WTC11 (cell line): ENCODE measurements at regions not wholly inside any gene's neighbourhood (a gene's known extent, or its start where the extent isn't known, plus 50 kb on each side); places are given as distances from the start of the nearest gene placed in this dataset.
A peak's percentile ranks its signal among the peaks of the same experiment; 100 is the strongest.

Source experiments
- ATAC-seq: fragments of 200-7000 bp; cut with Tn5 transposase; 2 replicates; pipeline ENCODE4 v1.10.0; 2021; ENCODE audit warnings: mild to moderate bottlenecking, moderate library complexity
- CTCF ChIA-PET: fragments of 300-600 bp; sonication (Branson Sonifier 250); formaldehyde crosslinking; loops from one replicate; lab custom pipeline; 2021; ENCODE audit warnings: antibody characterized with exemption; lab: Charles Lee
- POLR2A ChIA-PET: fragments of 350-600 bp; sonication (Branson Sonifier 250); formaldehyde crosslinking; loops from one replicate; lab custom pipeline; 2021; ENCODE audit warnings: antibody characterized with exemption; lab: Charles Lee
- DNase-seq: peaks from one replicate; pipeline ENCODE4 v3.0.0; 2021; ENCODE audit warnings: low spot score
- H3K27ac Mint-ChIP-seq: 2 replicates; pipeline ENCODE4 v1.8.0; 2021; ENCODE audit warnings: mixed read lengths
- H3K27me3 Mint-ChIP-seq: 2 replicates; pipeline ENCODE4 v1.8.0; 2021; ENCODE audit warnings: low read depth, mild to moderate bottlenecking, moderate library complexity, mixed read lengths
- H3K36me3 Mint-ChIP-seq: 2 replicates; pipeline ENCODE4 v1.8.0; 2021; ENCODE audit warnings: mixed read lengths
- H3K4me1 Mint-ChIP-seq: 2 replicates; pipeline ENCODE4 v1.8.0; 2022; ENCODE audit warnings: mixed read lengths
- H3K4me3 Mint-ChIP-seq: 2 replicates; pipeline ENCODE4 v1.8.0; 2021; ENCODE audit warnings: mild to moderate bottlenecking, moderate library complexity, mixed read lengths
- H3K9me3 Mint-ChIP-seq: 2 replicates; pipeline ENCODE4 v1.8.0; 2021; ENCODE audit warnings: mixed read lengths
- ARID4B ChIP-seq: sonication (generic); formaldehyde crosslinking; IDR thresholded peaks from 2 replicates; pipeline ENCODE4 v1.8.0; 2023; ENCODE audit warnings: missing genetic modification reagents, mild to moderate bottlenecking, borderline replicate concordance
- ATF1 ChIP-seq: sonication (generic); formaldehyde crosslinking; IDR thresholded peaks from 2 replicates; pipeline ENCODE4 v1.8.1; 2023; ENCODE audit warnings: mild to moderate bottlenecking, moderate library complexity, missing genetic modification reagents
- CDX4 ChIP-seq: fragments of 250-450 bp; sonication (Bioruptor Pico); IDR thresholded peaks from 2 replicates; pipeline ENCODE4 v1.9.0; 2021; ENCODE audit warnings: moderate library complexity, mild to moderate bottlenecking, inconsistent platforms, borderline replicate concordance
- CTCF ChIP-seq: fragments of 200-600 bp; IDR thresholded peaks from 2 replicates; pipeline ENCODE4 v1.8.0; 2022; ENCODE audit warnings: antibody characterized with exemption
- ESRRA ChIP-seq: sonication (generic); formaldehyde crosslinking; IDR thresholded peaks from 2 replicates; pipeline ENCODE4 v1.8.1; 2022; ENCODE audit warnings: mild to moderate bottlenecking, missing genetic modification reagents, borderline replicate concordance
- ETV6 ChIP-seq: sonication (generic); formaldehyde crosslinking; IDR thresholded peaks from 2 replicates; pipeline ENCODE4 v1.8.1; 2022; ENCODE audit warnings: mild to moderate bottlenecking, missing genetic modification reagents
- FOXK1 ChIP-seq: sonication (generic); formaldehyde crosslinking; IDR thresholded peaks from 2 replicates; pipeline ENCODE4 v1.8.0; 2022; ENCODE audit warnings: mild to moderate bottlenecking, moderate library complexity, missing genetic modification reagents
- FOXP1 ChIP-seq: sonication (generic); formaldehyde crosslinking; IDR thresholded peaks from 2 replicates; pipeline ENCODE4 v1.8.0; 2022; ENCODE audit warnings: missing genetic modification reagents, mild to moderate bottlenecking, moderate library complexity, borderline replicate concordance
- HMGA2 ChIP-seq: fragments of 250-450 bp; sonication (Bioruptor Pico); IDR thresholded peaks from 2 replicates; pipeline ENCODE4 v1.4.0; 2021; ENCODE audit warnings: mild to moderate bottlenecking, moderate library complexity
- MAX ChIP-seq: sonication (generic); formaldehyde crosslinking; IDR thresholded peaks from 2 replicates; pipeline ENCODE4 v1.8.0; 2022; ENCODE audit warnings: mild to moderate bottlenecking, missing genetic modification reagents
- NFE2L1 ChIP-seq: sonication (generic); formaldehyde crosslinking; IDR thresholded peaks from 2 replicates; pipeline ENCODE4 v1.8.1; 2023; ENCODE audit warnings: missing genetic modification reagents
- NR2C2 ChIP-seq: sonication (generic); formaldehyde crosslinking; IDR thresholded peaks from 2 replicates; pipeline ENCODE4 v1.8.0; 2022; ENCODE audit warnings: mild to moderate bottlenecking, missing genetic modification reagents
- PREB ChIP-seq: sonication (generic); formaldehyde crosslinking; IDR thresholded peaks from 2 replicates; pipeline ENCODE4 v1.8.1; 2022; ENCODE audit warnings: mild to moderate bottlenecking, missing genetic modification reagents, moderate library complexity, borderline replicate concordance
- RELA ChIP-seq: sonication (generic); formaldehyde crosslinking; IDR thresholded peaks from 2 replicates; pipeline ENCODE4 v1.8.1; 2022; ENCODE audit warnings: missing genetic modification reagents, mild to moderate bottlenecking, borderline replicate concordance
- SMAD3 ChIP-seq: sonication (generic); formaldehyde crosslinking; IDR thresholded peaks from 2 replicates; pipeline ENCODE4 v1.8.0; 2022; ENCODE audit warnings: missing genetic modification reagents, mild to moderate bottlenecking, borderline replicate concordance
- SMAD4 ChIP-seq: sonication (generic); formaldehyde crosslinking; IDR thresholded peaks from 2 replicates; pipeline ENCODE4 v1.8.0; 2022; ENCODE audit warnings: mild to moderate bottlenecking, missing genetic modification reagents
- ZSCAN18 ChIP-seq: fragments of 250-450 bp; sonication (Bioruptor Pico); IDR thresholded peaks from 2 replicates; pipeline ENCODE4 v2.1.2; 2022; ENCODE audit warnings: mild to moderate bottlenecking, moderate library complexity
- TF ChIP-seq, protein P1 (sequence below): fragments of 250-450 bp; sonication (Bioruptor Pico); IDR thresholded peaks from 2 replicates; pipeline ENCODE4 v1.8.0; 2021; ENCODE audit warnings: mild to moderate bottlenecking
- TF ChIP-seq, protein P2 (sequence below): sonication (generic); formaldehyde crosslinking; IDR thresholded peaks from 2 replicates; pipeline ENCODE4 v1.8.1; 2022; ENCODE audit warnings: low read depth, mild to moderate bottlenecking, moderate library complexity, missing genetic modification reagents, borderline replicate concordance

- TF ChIP-seq NR2C2 (CRISPR knock-in tag), result no peak
- no peak for TF ChIP-seq CTCF
- TF ChIP-seq SMAD3, result no peak
- no peak for TF ChIP-seq MAX (CRISPR knock-in tag)
- no peak for TF ChIP-seq ZSCAN18 (CRISPR knock-in tag)
- TF ChIP-seq FOXK1 (CRISPR knock-in tag), result no peak
- TF ChIP-seq SMAD4 (CRISPR knock-in tag), result no peak
- no peak for TF ChIP-seq RELA (CRISPR knock-in tag)
- no peak for TF ChIP-seq ESRRA (CRISPR knock-in tag)
- no peak for TF ChIP-seq FOXP1
- no peak for TF ChIP-seq ETV6 (CRISPR knock-in tag)
- TF ChIP-seq, protein P1, sequence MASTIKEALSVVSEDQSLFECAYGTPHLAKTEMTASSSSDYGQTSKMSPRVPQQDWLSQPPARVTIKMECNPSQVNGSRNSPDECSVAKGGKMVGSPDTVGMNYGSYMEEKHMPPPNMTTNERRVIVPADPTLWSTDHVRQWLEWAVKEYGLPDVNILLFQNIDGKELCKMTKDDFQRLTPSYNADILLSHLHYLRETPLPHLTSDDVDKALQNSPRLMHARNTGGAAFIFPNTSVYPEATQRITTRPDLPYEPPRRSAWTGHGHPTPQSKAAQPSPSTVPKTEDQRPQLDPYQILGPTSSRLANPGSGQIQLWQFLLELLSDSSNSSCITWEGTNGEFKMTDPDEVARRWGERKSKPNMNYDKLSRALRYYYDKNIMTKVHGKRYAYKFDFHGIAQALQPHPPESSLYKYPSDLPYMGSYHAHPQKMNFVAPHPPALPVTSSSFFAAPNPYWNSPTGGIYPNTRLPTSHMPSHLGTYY, result no peak
- TF ChIP-seq ATF1 (CRISPR knock-in tag), result no peak
- TF ChIP-seq, protein P2, sequence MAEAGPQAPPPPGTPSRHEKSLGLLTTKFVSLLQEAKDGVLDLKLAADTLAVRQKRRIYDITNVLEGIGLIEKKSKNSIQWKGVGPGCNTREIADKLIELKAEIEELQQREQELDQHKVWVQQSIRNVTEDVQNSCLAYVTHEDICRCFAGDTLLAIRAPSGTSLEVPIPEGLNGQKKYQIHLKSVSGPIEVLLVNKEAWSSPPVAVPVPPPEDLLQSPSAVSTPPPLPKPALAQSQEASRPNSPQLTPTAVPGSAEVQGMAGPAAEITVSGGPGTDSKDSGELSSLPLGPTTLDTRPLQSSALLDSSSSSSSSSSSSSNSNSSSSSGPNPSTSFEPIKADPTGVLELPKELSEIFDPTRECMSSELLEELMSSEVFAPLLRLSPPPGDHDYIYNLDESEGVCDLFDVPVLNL (CRISPR knock-in tag), result no peak
- no peak for TF ChIP-seq PREB (CRISPR knock-in tag)
- no peak for TF ChIP-seq ARID4B (CRISPR knock-in tag)
- TF ChIP-seq HMGA2 (CRISPR knock-in tag), result no peak
- no peak for TF ChIP-seq CDX4 (CRISPR knock-in tag)
- no peak for TF ChIP-seq NFE2L1 (CRISPR knock-in tag)
- TF ChIP-seq, all 79 proteins: peak for 0
- Mint-ChIP-seq H3K27me3 (no peaks in the 10 kb centered on the region), H3K9me3 (peaks cover 3% of the 10 kb centered on the region; the same call in 1 of the 2 replicates), H3K36me3 (no peaks in the 10 kb centered on the region), H3K4me1 (no peaks in the 10 kb centered on the region), H3K4me3 (0 out of 2 replicates have a peak overlapping the region, but pooled peaks have one; percentile 32), H3K27ac (no peak overlapping the region)
- CTCF ChIA-PET, result interaction anchor here (0.6 to 3.3 kb wide), 20 partner anchors 8 to 807 kb away, joined by 3 to 19 read pairs (median 4); no protein-coding TSS in a partner anchor
- DNase-seq (no peak), ATAC-seq (no peak)
- POLR2A ChIA-PET, result no interaction called here
Observed at GRCh38 chr4:1512051-1512737, 106.0 kb upstream of the NKX1-1 start.
